H9 (cell line): ENCODE measurements at regions not wholly inside any gene's neighbourhood (a gene's known extent, or its start where the extent isn't known, plus 50 kb on each side); places are given as distances from the start of the nearest gene placed in this dataset.
A peak's percentile ranks its signal among the peaks of the same experiment; 100 is the strongest.

Source experiments
- DNase-seq: peaks from one replicate; pipeline ENCODE4 v3.0.0-alpha.2; 2017
- H2AFZ ChIP-seq: one replicate; pipeline ENCODE4 v1.6.1; 2013; ENCODE audit warnings: mild to moderate bottlenecking, low read length, control low read depth, moderate library complexity
- H2AK5ac ChIP-seq: 2 replicates; pipeline ENCODE4 v1.6.1; 2013; ENCODE audit warnings: low read length, control low read depth, mixed read lengths; ENCODE audit not compliant: insufficient read length
- H2BK120ac ChIP-seq: one replicate; pipeline ENCODE4 v1.6.1; 2013; ENCODE audit warnings: low read depth, mild to moderate bottlenecking, low read length, control low read depth, inconsistent platforms; ENCODE audit not compliant: poor library complexity, severe bottlenecking
- H2BK12ac ChIP-seq: 2 replicates; pipeline ENCODE4 v1.6.1; 2013; ENCODE audit warnings: low read length, control low read depth, mixed read lengths, low read depth; ENCODE audit not compliant: insufficient read length
- H2BK15ac ChIP-seq: 2 replicates; pipeline ENCODE4 v1.6.1; 2013; ENCODE audit warnings: low read depth, low read length, control low read depth
- H2BK20ac ChIP-seq: one replicate; pipeline ENCODE4 v1.6.1; 2013; ENCODE audit warnings: low read depth, mild to moderate bottlenecking, low read length, control low read depth, inconsistent platforms; ENCODE audit not compliant: poor library complexity, severe bottlenecking
- H2BK5ac ChIP-seq: 2 replicates; pipeline ENCODE4 v1.6.1; 2013; ENCODE audit warnings: low read length, control low read depth, mixed read lengths; ENCODE audit not compliant: insufficient read length
- H3K14ac ChIP-seq: 2 replicates; pipeline ENCODE4 v1.6.1; 2013; ENCODE audit warnings: low read length, control low read depth; ENCODE audit not compliant: insufficient read depth
- H3K18ac ChIP-seq: 2 replicates; pipeline ENCODE4 v1.6.1; 2013; ENCODE audit warnings: low read depth, mild to moderate bottlenecking, mixed read lengths, low read length, control low read depth; ENCODE audit not compliant: insufficient read length
- H3K23ac ChIP-seq: 2 replicates; pipeline ENCODE4 v1.6.1; 2013; ENCODE audit warnings: low read length, control low read depth, mixed read lengths, low read depth; ENCODE audit not compliant: insufficient read length
- H3K23me2 ChIP-seq: 2 replicates; pipeline ENCODE4 v1.6.1; 2013; ENCODE audit warnings: low read depth, mild to moderate bottlenecking, mixed read lengths, low read length, control low read depth; ENCODE audit not compliant: insufficient read length, poor library complexity, severe bottlenecking
- H3K27ac ChIP-seq: 2 replicates; pipeline ENCODE4 v1.5.1; 2013; ENCODE audit warnings: low read length, control low read depth, mixed read lengths, low read depth; ENCODE audit not compliant: insufficient read length
- H3K27me3 ChIP-seq: 2 replicates; pipeline ENCODE4 v1.6.1; 2013; ENCODE audit warnings: low read length, control low read depth, inconsistent platforms; ENCODE audit not compliant: insufficient read depth
- H3K4ac ChIP-seq: 2 replicates; pipeline ENCODE4 v1.6.1; 2013; ENCODE audit warnings: low read depth, mild to moderate bottlenecking, control low read depth, inconsistent platforms, low read length, moderate library complexity
- H3K4me1 ChIP-seq: 2 replicates; pipeline ENCODE4 v1.6.1; 2013; ENCODE audit warnings: low read length, control low read depth, inconsistent platforms; ENCODE audit not compliant: insufficient read depth
- H3K4me2 ChIP-seq: 2 replicates; pipeline ENCODE4 v1.6.1; 2013; ENCODE audit warnings: low read length, control low read depth, mixed read lengths; ENCODE audit not compliant: insufficient read length, insufficient read depth
- H3K56ac ChIP-seq: 2 replicates; pipeline ENCODE4 v1.6.1; 2013; ENCODE audit warnings: low read depth, mild to moderate bottlenecking, mixed read lengths, low read length, control low read depth; ENCODE audit not compliant: insufficient read length
- H3K79me1 ChIP-seq: 2 replicates; pipeline ENCODE4 v1.6.1; 2013; ENCODE audit warnings: low read depth, mild to moderate bottlenecking, moderate library complexity, low read length, control low read depth, inconsistent platforms; ENCODE audit not compliant: insufficient read depth, poor library complexity, severe bottlenecking
- H3K79me2 ChIP-seq: 2 replicates; pipeline ENCODE4 v1.6.1; 2013; ENCODE audit warnings: low read length, control low read depth, inconsistent platforms; ENCODE audit not compliant: insufficient read depth
- H3K9ac ChIP-seq: 2 replicates; pipeline ENCODE4 v1.6.1; 2013; ENCODE audit warnings: low read length, control low read depth, mixed read lengths; ENCODE audit not compliant: insufficient read length; ENCODE audit errors: extremely low read depth
- H3K9me3 ChIP-seq: one replicate; pipeline ENCODE4 v1.6.1; 2013; ENCODE audit warnings: low read depth, low read length, inconsistent platforms; ENCODE audit not compliant: control insufficient read depth
- H3T11ph ChIP-seq: one replicate; pipeline ENCODE4 v1.6.1; 2013; ENCODE audit warnings: mild to moderate bottlenecking, low read length, control low read depth, inconsistent platforms
- H4K20me1 ChIP-seq: one replicate; pipeline ENCODE4 v1.6.1; 2013; ENCODE audit not compliant: control insufficient read depth, insufficient read length, insufficient read depth
- H4K5ac ChIP-seq: 2 replicates; pipeline ENCODE4 v1.6.1; 2013; ENCODE audit warnings: low read depth, mild to moderate bottlenecking, mixed read lengths, low read length, control low read depth; ENCODE audit not compliant: insufficient read length
- H4K8ac ChIP-seq: replicated peaks from 2 replicates; pipeline ENCODE4 v1.6.1; 2013; ENCODE audit warnings: low read length, control low read depth, mixed read lengths, low read depth; ENCODE audit not compliant: insufficient read length
- H4K91ac ChIP-seq: 2 replicates; pipeline ENCODE4 v1.6.1; 2013; ENCODE audit warnings: low read depth, mild to moderate bottlenecking, moderate library complexity, mixed read lengths, low read length, control low read depth; ENCODE audit not compliant: insufficient read length
- H3K27ac Mint-ChIP-seq, 3 experiments: 2 replicates in 2 of 3; 3 replicates in 1 of 3; pipeline ENCODE4 v1.8.0; 2020 to 2021; ENCODE audit warnings: mixed read lengths in 3 of 3, mild to moderate bottlenecking in 1 of 3, moderate library complexity in 1 of 3
- H3K27me3 Mint-ChIP-seq: 2 replicates; pipeline ENCODE4 v1.8.0; 2021; ENCODE audit warnings: low read depth, mild to moderate bottlenecking, moderate library complexity, mixed read lengths
- H3K36me3 Mint-ChIP-seq, 3 experiments: 2 replicates in 2 of 3; 3 replicates in 1 of 3; pipeline ENCODE4 v1.8.0; 2020 to 2021; ENCODE audit warnings: low read depth in 3 of 3, mixed read lengths in 3 of 3; ENCODE audit not compliant: insufficient read depth in 1 of 3
- H3K4me1 Mint-ChIP-seq, 2 experiments: 2 replicates each; pipeline ENCODE4 v1.8.0; 2020; ENCODE audit warnings: mixed read lengths in 2 of 2
- H3K4me3 Mint-ChIP-seq, 2 experiments: 2 replicates in 1 of 2; 3 replicates in 1 of 2; pipeline ENCODE4 v1.8.0; 2020 to 2021; ENCODE audit warnings: mild to moderate bottlenecking in 2 of 2, mixed read lengths in 2 of 2, moderate library complexity in 1 of 2
- H3K9me3 Mint-ChIP-seq, 2 experiments: 2 replicates in 1 of 2; 3 replicates in 1 of 2; pipeline ENCODE4 v1.8.0; 2020; ENCODE audit warnings: mild to moderate bottlenecking in 2 of 2, mixed read lengths in 2 of 2, moderate library complexity in 1 of 2
- CTCF ChIP-seq: fragments of 200-600 bp; sonication (generic); conservative IDR thresholded peaks from 3 replicates; pipeline ENCODE4 v1.8.0; 2021; ENCODE audit warnings: antibody characterized with exemption, mild to moderate bottlenecking
- WGBS: extraction: QIAGEN DNeasy Blood & Tissue Kit; methylation state at CpG from one replicate; pipeline ENCODE4 v1.1.7; 2013; ENCODE audit warnings: missing lambda C conversion rate, low lambda C conversion rate, mixed read lengths; ENCODE audit not compliant: insufficient read length; ENCODE audit errors: extremely low coverage; 5-methylcytosine and 5-hydroxymethylcytosine counted together

DNA sequence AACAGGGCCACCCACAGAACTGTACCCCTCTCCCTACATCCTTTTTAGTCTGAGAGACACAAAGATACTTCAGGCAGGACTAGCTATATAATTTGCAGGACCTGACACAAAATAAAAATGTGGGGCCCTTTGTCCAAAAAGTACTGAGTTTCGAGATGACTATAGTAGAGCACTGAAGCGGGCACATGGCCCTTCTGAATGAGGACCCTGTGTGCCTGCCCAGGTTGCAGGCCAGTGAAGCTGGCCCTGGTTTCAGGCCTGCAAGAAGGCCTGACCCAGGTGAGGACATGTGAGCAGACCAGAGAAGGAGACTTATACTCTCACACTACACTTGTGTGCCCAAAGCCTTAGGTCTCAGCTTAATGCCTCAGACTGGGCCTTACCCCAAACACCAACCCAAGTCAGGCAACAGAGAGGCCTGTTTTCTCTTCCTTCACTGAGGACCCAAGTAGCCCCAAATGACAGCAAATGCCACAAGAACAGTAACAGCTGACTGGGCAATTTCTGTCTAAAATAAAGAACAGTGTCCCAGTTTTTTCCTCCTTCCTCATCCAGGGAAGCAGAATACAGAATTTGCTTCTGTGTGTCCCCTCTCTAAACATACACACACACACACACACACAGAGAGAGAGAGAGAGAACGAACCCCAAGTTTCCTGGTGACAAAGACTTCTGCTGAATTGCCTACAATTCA, 100.9 kb upstream of the ARHGEF3 start:
- Histone ChIP-seq H3K79me2 (no peaks in the 10 kb centered on the region), H3K9me3 (no peaks in the 10 kb centered on the region), H3K4me2 (no peak overlapping the region), H2BK12ac (no peak overlapping the region), H4K8ac (no peak overlapping the region), H3K23me2 (no peaks in the 10 kb centered on the region), H3K18ac (no peak overlapping the region), H2BK120ac (no peak overlapping the region), H4K5ac (no peak overlapping the region), H3K56ac (no peak overlapping the region), H3K9ac (no peak overlapping the region), H3K27me3 (no peaks in the 10 kb centered on the region), H2AK5ac (no peak overlapping the region), H2BK15ac (no peak overlapping the region), H3K27ac (no peak overlapping the region), H4K91ac (no peak overlapping the region), H3K23ac (no peak overlapping the region), H2BK20ac (no peak overlapping the region), H3K14ac (no peak overlapping the region), H3K4ac (no peak overlapping the region), H2BK5ac (no peak overlapping the region), H3K4me1 (no peaks in the 10 kb centered on the region), H4K20me1 (no peaks in the 10 kb centered on the region), H2AFZ (no peak overlapping the region), H3K79me1 (no peaks in the 10 kb centered on the region), H3T11ph (no peak overlapping the region)
- WGBS: no CpG with 5 or more reads among the region's 3 CpGs
- no peak for DNase-seq
- Mint-ChIP-seq H3K27me3 (no peaks in the 10 kb centered on the region), H3K4me3 (no peak overlapping the region), H3K36me3 (no peaks in the 10 kb centered on the region; a peak in 2 of 7 replicates), H3K9me3 (no peaks in the 10 kb centered on the region), H3K27ac (peak overlapping the region in 1 of 3 experiments; percentile 7; a peak in 2 of 7 replicates), H3K4me1 (peaks cover 3 to 4% of the 10 kb centered on the region in 2 experiments; a peak in 1 of 4 replicates)
- no peak for TF ChIP-seq CTCF
